Caco-2 (cell line): ENCODE measurements at regions not wholly inside any gene's neighbourhood (a gene's known extent, or its start where the extent isn't known, plus 50 kb on each side); places are given as distances from the start of the nearest gene placed in this dataset.

ENCODE experiments used
- BruUV-seq: library from RNA; stranded (reverse); fragments of 400-500 nt; replicated peaks from 2 replicates; lab custom pipeline; 2021; lab: Mats Ljungman, UMichigan
- CTCF ChIA-PET: fragments of 300-600 bp; sonication (Branson Sonifier 250); formaldehyde crosslinking; loops from one replicate; lab custom pipeline; 2022; ENCODE audit warnings: antibody characterized with exemption; lab: Charles Lee
- POLR2A ChIA-PET: fragments of 300-600 bp; sonication (Branson Sonifier 250); formaldehyde crosslinking; loops from one replicate; lab custom pipeline; 2022; ENCODE audit warnings: antibody characterized with exemption; lab: Charles Lee
- DNase-seq, 2 experiments: peaks; one replicate each; pipeline versions ENCODE4 v3.0.0 to v3.0.0-alpha.2; 2020 to 2022
- H3K27me3 ChIP-seq: replicated peaks from 2 replicates; pipeline ENCODE4 v1.6.0; 2011; ENCODE audit warnings: low read length; ENCODE audit not compliant: control insufficient read depth, insufficient read depth
- H3K36me3 ChIP-seq: 2 replicates; pipeline ENCODE4 v1.5.1; 2011; ENCODE audit warnings: low read length; ENCODE audit not compliant: control insufficient read depth, insufficient read depth
- H3K4me1 ChIP-seq: fragments of 250-450 bp; sonication (Bioruptor Pico); 2 replicates; pipeline ENCODE4 v1.5.1; 2020; ENCODE audit warnings: mild to moderate bottlenecking
- H3K4me3 ChIP-seq: 2 replicates; pipeline ENCODE4 v1.5.1; 2011; ENCODE audit warnings: low read depth, mild to moderate bottlenecking, control low read depth, low read length
- H3K9me3 ChIP-seq: fragments of 250-450 bp; sonication (Bioruptor Pico); 2 replicates; pipeline ENCODE4 v1.5.1; 2020; ENCODE audit warnings: mild to moderate bottlenecking, moderate library complexity
- H3K27ac Mint-ChIP-seq: one replicate; pipeline ENCODE4 v1.8.0; 2022; ENCODE audit warnings: mixed read lengths; ENCODE audit not compliant: unreplicated experiment
- H3K27me3 Mint-ChIP-seq: one replicate; pipeline ENCODE4 v1.8.0; 2022; ENCODE audit warnings: mixed read lengths; ENCODE audit not compliant: insufficient read depth, unreplicated experiment
- H3K36me3 Mint-ChIP-seq: one replicate; pipeline ENCODE4 v1.8.0; 2022; ENCODE audit warnings: mild to moderate bottlenecking, mixed read lengths; ENCODE audit not compliant: insufficient read depth, unreplicated experiment
- H3K4me1 Mint-ChIP-seq: one replicate; pipeline ENCODE4 v1.8.0; 2022; ENCODE audit warnings: low read depth, mixed read lengths; ENCODE audit not compliant: unreplicated experiment
- H3K4me3 Mint-ChIP-seq: one replicate; pipeline ENCODE4 v1.8.0; 2022; ENCODE audit warnings: mild to moderate bottlenecking, moderate library complexity, mixed read lengths; ENCODE audit not compliant: unreplicated experiment
- H3K9me3 Mint-ChIP-seq: one replicate; pipeline ENCODE4 v1.8.0; 2022; ENCODE audit warnings: mixed read lengths; ENCODE audit not compliant: unreplicated experiment
- CTCF ChIP-seq, 2 experiments: fragments of 200-600 bp in 1 of 2; IDR thresholded peaks; 1 replicate in 1 of 2; 2 replicates in 1 of 2; pipeline versions ENCODE4 v1.5.1 to v1.8.0; 2011 to 2022; ENCODE audit warnings: antibody characterized with exemption in 1 of 2, control low read depth in 1 of 2, inconsistent platforms in 1 of 2, low read depth in 1 of 2, low read length in 1 of 2, mild to moderate bottlenecking in 1 of 2, moderate library complexity in 1 of 2; ENCODE audit not compliant: insufficient read depth in 1 of 2, severe bottlenecking in 1 of 2, unreplicated experiment in 1 of 2
- intact Hi-C: fragments of 100-400 bp; cut with micrococcal nuclease; formaldehyde crosslinking; loops from one replicate; pipeline ENCODE4 v1.10.0; 2022; ENCODE audit not compliant: unreplicated experiment

DNA sequence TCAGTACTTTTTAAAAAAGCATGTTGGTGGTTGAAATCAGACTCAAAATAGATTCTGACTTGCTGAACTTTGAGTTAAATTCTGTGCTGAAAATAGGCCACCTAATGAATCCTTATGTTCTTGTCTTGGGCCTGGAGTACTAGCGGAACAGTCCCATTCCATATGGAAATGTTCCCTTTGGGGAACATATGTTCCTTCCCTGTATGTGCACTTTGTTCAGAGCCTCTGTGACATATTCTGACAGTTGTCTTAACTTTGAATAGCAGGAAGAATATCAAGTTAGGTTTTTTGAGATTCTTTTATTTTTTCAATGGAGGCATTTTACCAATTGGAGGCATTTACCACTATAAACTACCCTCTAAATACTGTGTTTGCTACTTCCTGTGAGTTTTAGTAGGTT is 1667.8 kb downstream of the PLA2G4A start:
- H3K4me1 ChIP-seq, result no peaks in the 10 kb centered on the region
- ChIA-PET POLR2A (no interaction called here), CTCF (no interaction called here)
- Mint-ChIP-seq H3K4me1 (no peaks in the 10 kb centered on the region), H3K9me3 (no peaks in the 10 kb centered on the region), H3K27ac (no peak overlapping the region), H3K36me3 (no peaks in the 10 kb centered on the region), H3K27me3 (no peaks in the 10 kb centered on the region), H3K4me3 (no peak overlapping the region)
- no peak for DNase-seq
- H3K9me3 ChIP-seq, result no peaks in the 10 kb centered on the region
- no peaks in the 10 kb centered on the region for H3K27me3 ChIP-seq
- TF ChIP-seq CTCF (IDR thresholded peaks at IDR 0.05; ENCODE audit: insufficient read depth in 1 of 2, low read depth in 1 of 2, low read length in 1 of 2, severe bottlenecking in 1 of 2, unreplicated experiment in 1 of 2), result no peak
- H3K36me3 ChIP-seq, result no peaks in the 10 kb centered on the region
- BruUV-seq, result no TSS peak
- intact Hi-C loops, result no loop called here
- H3K4me3 ChIP-seq, result no peak overlapping the region

- intact Hi-C loops, result no loop called here
- Histone ChIP-seq H3K9me3 (no peaks in the 10 kb centered on the region), H3K4me3 (no peak overlapping the region), H3K4me1 (no peaks in the 10 kb centered on the region), H3K27me3 (no peaks in the 10 kb centered on the region), H3K36me3 (no peaks in the 10 kb centered on the region)
- no peaks in the 10 kb centered on the region for H3K4me1 Mint-ChIP-seq
- ChIA-PET CTCF (no interaction called here), POLR2A (no interaction called here)
- BruUV-seq, result no TSS peak
- no peak overlapping the region for H3K27ac Mint-ChIP-seq
- no peak for DNase-seq
- no peaks in the 10 kb centered on the region for H3K36me3 Mint-ChIP-seq
- H3K9me3 Mint-ChIP-seq, result no peaks in the 10 kb centered on the region
- no peak overlapping the region for H3K4me3 Mint-ChIP-seq
- no peak for TF ChIP-seq CTCF (IDR thresholded peaks at IDR 0.05; ENCODE audit: insufficient read depth in 1 of 2, low read depth in 1 of 2, low read length in 1 of 2, severe bottlenecking in 1 of 2, unreplicated experiment in 1 of 2)
- no peaks in the 10 kb centered on the region for H3K27me3 Mint-ChIP-seq
These were observed 1668.3 kb downstream of the PLA2G4A start for GRCh38 chr1:188497020-188497419.

DNA sequence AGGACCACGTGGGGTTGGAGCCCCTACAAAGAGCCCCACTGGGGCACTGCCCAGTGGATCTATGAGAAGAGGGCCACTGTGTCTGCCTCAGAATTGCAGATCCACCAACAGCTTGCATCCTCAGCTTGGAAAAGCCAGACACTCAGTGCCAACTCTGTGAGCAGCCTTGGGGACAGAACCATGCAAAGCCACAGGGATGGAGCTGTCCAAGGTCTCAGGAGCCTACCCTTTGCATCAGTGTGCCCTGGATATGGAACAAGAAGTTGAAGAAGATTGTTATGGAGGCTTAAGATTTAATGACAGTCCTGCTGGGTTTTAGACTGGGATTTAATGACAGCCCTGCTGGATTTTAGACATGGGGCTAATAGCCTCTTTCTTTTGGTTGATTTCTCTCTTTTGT is 1670.9 kb downstream of the PLA2G4A start:
- BruUV-seq, result no TSS peak
- no peak overlapping the region for H3K4me3 ChIP-seq
- ChIA-PET POLR2A (no interaction called here), CTCF (no interaction called here)
- H3K27me3 Mint-ChIP-seq, result no peaks in the 10 kb centered on the region
- H3K27me3 ChIP-seq, result no peaks in the 10 kb centered on the region
- no peak for TF ChIP-seq CTCF (IDR thresholded peaks at IDR 0.05; ENCODE audit: insufficient read depth in 1 of 2, low read depth in 1 of 2, low read length in 1 of 2, severe bottlenecking in 1 of 2, unreplicated experiment in 1 of 2)
- no peaks in the 10 kb centered on the region for H3K9me3 ChIP-seq
- no peaks in the 10 kb centered on the region for H3K36me3 Mint-ChIP-seq
- H3K27ac Mint-ChIP-seq, result no peak overlapping the region
- no peak for DNase-seq
- H3K4me3 Mint-ChIP-seq, result no peak overlapping the region
- no peaks in the 10 kb centered on the region for H3K9me3 Mint-ChIP-seq
- H3K36me3 ChIP-seq, result no peaks in the 10 kb centered on the region
- intact Hi-C loops, result no loop called here
- no peaks in the 10 kb centered on the region for H3K4me1 Mint-ChIP-seq
- no peaks in the 10 kb centered on the region for H3K4me1 ChIP-seq
